Astrocyte (in vitro differentiated cells and primary cell): ENCODE measurements at regions not wholly inside any gene's neighbourhood (a gene's known extent, or its start where the extent isn't known, plus 50 kb on each side); places are given as distances from the start of the nearest gene placed in this dataset.

Experiments
- DNase-seq: peaks from one replicate; pipeline ENCODE4 v3.0.0-alpha.2; 2010; ENCODE audit warnings: low read depth
- FAIRE-seq: peaks from 2 replicates; lab custom pipeline; 2011; peaks lifted over from hg19 to GRCh38; lab: Jason Lieb, UNC
- H2AFZ ChIP-seq: 2 replicates; pipeline ENCODE4 v1.6.0; 2012; ENCODE audit warnings: low read depth, low read length, inconsistent platforms
- H3K27ac ChIP-seq: 2 replicates; pipeline ENCODE4 v1.5.1; 2011; ENCODE audit warnings: low read depth, low read length, inconsistent platforms
- H3K27me3 ChIP-seq: 2 replicates; pipeline ENCODE4 v1.6.0; 2011; ENCODE audit warnings: low read length, inconsistent platforms; ENCODE audit not compliant: insufficient read depth
- H3K36me3 ChIP-seq: 2 replicates; pipeline ENCODE4 v1.5.1; 2011; ENCODE audit warnings: low read length, inconsistent platforms; ENCODE audit not compliant: insufficient read depth
- H3K4me1 ChIP-seq: 2 replicates; pipeline ENCODE4 v1.5.1; 2011; ENCODE audit warnings: low read length, inconsistent platforms; ENCODE audit not compliant: insufficient read depth
- H3K4me2 ChIP-seq: 2 replicates; pipeline ENCODE4 v1.6.0; 2012; ENCODE audit warnings: low read length, inconsistent platforms
- H3K4me3 ChIP-seq: 2 replicates; pipeline ENCODE4 v1.5.1; 2011; ENCODE audit warnings: low read depth, mild to moderate bottlenecking, low read length, inconsistent platforms; ENCODE audit not compliant: insufficient read depth
- H3K79me2 ChIP-seq: 2 replicates; pipeline ENCODE4 v1.6.0; 2012; ENCODE audit warnings: mild to moderate bottlenecking, low read length, inconsistent platforms; ENCODE audit not compliant: insufficient read depth
- H3K9ac ChIP-seq: 2 replicates; pipeline ENCODE4 v1.6.0; 2012; ENCODE audit warnings: mild to moderate bottlenecking, low read length, inconsistent platforms
- H3K9me3 ChIP-seq: 2 replicates; pipeline ENCODE4 v1.5.1; 2012; ENCODE audit warnings: low read depth, mild to moderate bottlenecking, low read length, inconsistent platforms; ENCODE audit not compliant: insufficient read depth
- H4K20me1 ChIP-seq: 2 replicates; pipeline ENCODE4 v1.6.0; 2012; ENCODE audit warnings: low read length, inconsistent platforms; ENCODE audit not compliant: insufficient read depth
- H3K27ac Mint-ChIP-seq: one replicate; pipeline ENCODE4 v1.8.0; 2021; ENCODE audit warnings: mild to moderate bottlenecking, mixed read lengths; ENCODE audit not compliant: unreplicated experiment
- H3K27me3 Mint-ChIP-seq: one replicate; pipeline ENCODE4 v1.8.0; 2021; ENCODE audit warnings: low read depth, mixed read lengths; ENCODE audit not compliant: unreplicated experiment
- H3K36me3 Mint-ChIP-seq: one replicate; pipeline ENCODE4 v1.8.0; 2021; ENCODE audit warnings: low read depth, mixed read lengths; ENCODE audit not compliant: unreplicated experiment
- H3K4me1 Mint-ChIP-seq: one replicate; pipeline ENCODE4 v1.8.0; 2021; ENCODE audit warnings: low read depth, mixed read lengths; ENCODE audit not compliant: unreplicated experiment
- H3K4me3 Mint-ChIP-seq: one replicate; pipeline ENCODE4 v1.8.0; 2021; ENCODE audit warnings: mild to moderate bottlenecking, moderate library complexity, mixed read lengths; ENCODE audit not compliant: unreplicated experiment
- H3K9me3 Mint-ChIP-seq: one replicate; pipeline ENCODE4 v1.8.0; 2021; ENCODE audit warnings: mild to moderate bottlenecking, mixed read lengths; ENCODE audit not compliant: unreplicated experiment
- CTCF ChIP-seq: IDR thresholded peaks from 2 replicates; pipeline ENCODE4 v1.5.1; 2011; ENCODE audit warnings: low read depth, mild to moderate bottlenecking, inconsistent platforms, low read length, moderate library complexity; ENCODE audit not compliant: insufficient read depth
- EZH2 ChIP-seq: IDR thresholded peaks from 2 replicates; pipeline ENCODE4 v1.6.1; 2012; ENCODE audit warnings: mild to moderate bottlenecking, low read length, inconsistent platforms; ENCODE audit not compliant: insufficient read depth

GRCh38 chr12:67517181-67517887, 131.2 kb upstream of the DYRK2 start:
- peaks cover 2% of the 10 kb centered on the region for H3K27me3 ChIP-seq
- no peak overlapping the region for H3K4me3 Mint-ChIP-seq
- H3K9me3 ChIP-seq, result no peaks in the 10 kb centered on the region
- H3K27ac ChIP-seq, result no peak overlapping the region
- no peaks in the 10 kb centered on the region for H3K79me2 ChIP-seq
- H3K36me3 ChIP-seq, result no peaks in the 10 kb centered on the region
- no peak overlapping the region for H3K4me3 ChIP-seq
- no peak for FAIRE-seq
- H3K27me3 Mint-ChIP-seq, result peaks cover 23% of the 10 kb centered on the region
- H3K4me1 ChIP-seq, result peaks cover 5% of the 10 kb centered on the region
- H4K20me1 ChIP-seq, result no peaks in the 10 kb centered on the region
- H3K4me1 Mint-ChIP-seq, result peaks cover 1% of the 10 kb centered on the region
- H2AFZ ChIP-seq, result no peak overlapping the region
- no peak overlapping the region for H3K27ac Mint-ChIP-seq
- peak; percentile 90 for DNase-seq
- peak overlapping the region; percentile 40 for H3K4me2 ChIP-seq
- H3K36me3 Mint-ChIP-seq, result no peaks in the 10 kb centered on the region
- no peak overlapping the region for H3K9ac ChIP-seq
- TF ChIP-seq CTCF (no peak), EZH2 (no peak)
- H3K9me3 Mint-ChIP-seq, result peaks cover 3% of the 10 kb centered on the region

GRCh38 chr12:67519484-67520433, 128.8 kb upstream of the DYRK2 start:
- Histone ChIP-seq H3K9ac (no peak overlapping the region), H3K36me3 (no peaks in the 10 kb centered on the region), H3K9me3 (no peaks in the 10 kb centered on the region), H3K79me2 (no peaks in the 10 kb centered on the region), H3K27me3 (peaks cover 2% of the 10 kb centered on the region), H3K4me1 (peaks cover 5% of the 10 kb centered on the region), H4K20me1 (no peaks in the 10 kb centered on the region), H3K4me3 (no peak overlapping the region), H3K4me2 (no peak overlapping the region), H2AFZ (no peak overlapping the region), H3K27ac (no peak overlapping the region)
- DNase-seq, result no peak
- Mint-ChIP-seq H3K4me1 (no peaks in the 10 kb centered on the region), H3K27me3 (peaks cover 22% of the 10 kb centered on the region), H3K4me3 (no peak overlapping the region), H3K36me3 (no peaks in the 10 kb centered on the region), H3K9me3 (peaks cover 3% of the 10 kb centered on the region), H3K27ac (no peak overlapping the region)
- no peak for FAIRE-seq
- TF ChIP-seq EZH2 (no peak), CTCF (no peak)
